GM10266 (cell line): ENCODE measurements at regions not wholly inside any gene's neighbourhood (a gene's known extent, or its start where the extent isn't known, plus 50 kb on each side); places are given as distances from the start of the nearest gene placed in this dataset.

Source experiments
- DNase-seq: peaks from one replicate; pipeline ENCODE4 v3.0.0; 2012; ENCODE audit errors: extremely low spot score
- TF ChIP-seq, protein P1 (sequence below): IDR thresholded peaks from 2 replicates; pipeline ENCODE4 v1.5.1; 2012; ENCODE audit warnings: mild to moderate bottlenecking, low read depth; ENCODE audit not compliant: control insufficient read depth, insufficient read depth; ENCODE audit errors: missing control alignments

DNA sequence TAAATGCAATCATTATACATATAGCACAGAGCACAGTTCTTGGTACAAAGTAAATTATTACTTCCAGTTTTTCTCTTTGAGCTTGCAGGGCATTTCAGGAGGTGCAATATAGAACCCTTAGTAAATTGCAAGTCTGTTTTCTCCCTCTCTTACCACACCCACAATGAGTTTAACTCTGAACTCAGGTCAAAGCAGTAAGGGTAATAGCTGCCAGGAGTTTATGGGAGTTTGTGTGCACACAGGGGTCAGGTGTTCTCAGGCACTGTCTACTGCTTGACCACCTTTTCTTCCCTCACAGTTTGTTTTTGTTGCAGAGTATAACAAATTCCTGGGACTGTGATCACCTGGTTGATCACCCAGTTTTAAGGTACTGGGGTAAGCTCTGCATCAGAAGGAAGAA is 478.5 kb upstream of the TENM4 start:
- TF ChIP-seq, protein P1, sequence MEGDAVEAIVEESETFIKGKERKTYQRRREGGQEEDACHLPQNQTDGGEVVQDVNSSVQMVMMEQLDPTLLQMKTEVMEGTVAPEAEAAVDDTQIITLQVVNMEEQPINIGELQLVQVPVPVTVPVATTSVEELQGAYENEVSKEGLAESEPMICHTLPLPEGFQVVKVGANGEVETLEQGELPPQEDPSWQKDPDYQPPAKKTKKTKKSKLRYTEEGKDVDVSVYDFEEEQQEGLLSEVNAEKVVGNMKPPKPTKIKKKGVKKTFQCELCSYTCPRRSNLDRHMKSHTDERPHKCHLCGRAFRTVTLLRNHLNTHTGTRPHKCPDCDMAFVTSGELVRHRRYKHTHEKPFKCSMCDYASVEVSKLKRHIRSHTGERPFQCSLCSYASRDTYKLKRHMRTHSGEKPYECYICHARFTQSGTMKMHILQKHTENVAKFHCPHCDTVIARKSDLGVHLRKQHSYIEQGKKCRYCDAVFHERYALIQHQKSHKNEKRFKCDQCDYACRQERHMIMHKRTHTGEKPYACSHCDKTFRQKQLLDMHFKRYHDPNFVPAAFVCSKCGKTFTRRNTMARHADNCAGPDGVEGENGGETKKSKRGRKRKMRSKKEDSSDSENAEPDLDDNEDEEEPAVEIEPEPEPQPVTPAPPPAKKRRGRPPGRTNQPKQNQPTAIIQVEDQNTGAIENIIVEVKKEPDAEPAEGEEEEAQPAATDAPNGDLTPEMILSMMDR = no peak
- DNase-seq = no peak

DNA sequence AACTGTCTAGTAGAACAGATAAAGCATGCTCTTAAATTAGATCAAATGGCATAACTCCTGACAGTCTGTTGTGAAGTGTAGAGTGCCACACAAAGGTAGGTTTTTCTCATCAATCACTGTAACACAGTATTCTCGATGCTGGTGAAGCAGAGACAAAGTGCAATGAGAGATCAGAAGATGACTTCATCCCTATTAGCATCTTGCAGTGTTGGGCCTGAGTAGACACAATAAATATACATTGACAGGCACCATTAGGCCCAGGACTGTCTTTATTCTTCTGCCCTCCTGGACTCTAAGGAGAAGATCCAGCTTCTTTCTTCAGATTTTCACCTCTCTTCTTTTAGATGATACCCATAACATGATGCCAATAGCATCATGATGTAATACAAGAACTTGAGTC is 478.0 kb upstream of the TENM4 start:
- no peak for DNase-seq
- TF ChIP-seq, protein P1 = no peak

DNA sequence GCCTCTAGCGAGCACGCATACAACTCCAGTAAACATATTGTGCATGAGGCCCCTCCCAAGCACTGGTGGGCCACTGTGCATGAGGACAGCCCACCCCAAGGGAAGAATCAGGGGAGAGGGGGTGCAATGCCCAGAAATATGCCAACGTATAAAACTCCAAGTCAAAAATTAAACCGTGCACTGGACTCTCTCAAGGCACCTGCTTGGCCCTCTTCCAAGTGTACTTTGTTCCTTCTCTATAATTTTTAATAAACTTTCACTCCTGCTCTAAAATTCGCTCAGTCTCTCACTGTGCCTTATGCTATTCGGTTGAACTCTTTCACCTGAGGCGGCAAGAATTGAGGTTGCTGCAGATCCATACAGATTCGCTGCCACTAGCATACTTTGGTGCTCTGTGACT is 465.3 kb upstream of the TENM4 start:
- TF ChIP-seq, protein P1 = no peak
- DNase-seq = no peak

DNA sequence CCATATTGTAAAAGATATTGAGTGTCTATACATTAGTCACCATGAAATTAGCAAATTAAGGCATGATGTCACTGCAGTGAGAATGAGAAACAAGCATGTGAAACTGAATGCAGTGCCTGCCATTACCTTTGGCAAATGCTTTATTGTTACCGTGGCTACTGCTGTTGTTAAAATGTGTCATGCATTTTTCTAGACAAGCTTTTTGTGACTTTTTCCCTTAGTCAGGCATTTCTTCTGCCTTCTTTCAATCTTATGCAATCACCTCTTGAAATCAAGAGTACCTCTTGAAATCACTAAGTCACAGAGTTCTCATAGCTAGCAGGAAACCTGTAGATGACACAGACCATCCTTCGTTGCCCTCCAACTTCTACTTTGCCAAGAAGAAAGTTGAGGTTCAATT is 461.7 kb upstream of the TENM4 start:
- DNase-seq = no peak
- TF ChIP-seq, protein P1 = no peak

DNA sequence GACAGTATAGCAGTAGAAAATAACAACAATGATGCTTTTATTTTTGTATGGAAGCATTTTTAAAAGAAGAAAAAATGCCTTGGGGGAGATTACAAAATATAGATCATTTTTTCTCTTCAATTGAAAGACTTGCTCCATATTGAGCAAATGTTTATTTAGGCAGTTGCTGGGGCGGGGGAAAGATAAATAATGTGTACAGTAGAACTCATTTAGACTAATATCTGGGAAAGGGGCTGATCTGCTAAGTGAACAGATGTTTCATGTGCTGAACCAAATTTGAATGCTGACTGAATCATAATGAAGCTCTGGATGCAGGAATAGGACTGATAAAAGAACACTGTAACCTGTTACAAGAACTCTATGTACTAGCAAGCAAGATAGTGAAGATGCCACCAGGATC is 457.1 kb upstream of the TENM4 start:
- no peak for DNase-seq
- TF ChIP-seq, protein P1 = no peak

DNA sequence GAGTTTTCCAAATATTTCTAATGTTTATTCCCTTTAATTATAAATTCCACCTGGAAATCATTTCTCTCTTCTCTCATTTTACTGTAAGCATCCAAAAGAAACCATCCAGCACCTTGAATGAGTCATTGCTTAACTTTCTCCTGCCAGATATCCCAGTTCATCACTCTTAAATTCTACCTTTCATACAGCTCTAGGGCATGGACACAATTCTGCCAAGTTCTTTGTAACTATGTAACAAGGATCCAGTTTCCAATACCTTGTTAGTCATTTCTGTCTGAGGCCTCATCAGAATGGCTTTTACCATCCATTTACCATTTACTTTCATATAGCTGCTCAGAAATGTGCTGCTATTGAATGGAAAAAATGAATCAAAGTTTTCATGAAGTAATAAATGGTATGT is 455.4 kb upstream of the TENM4 start:
- TF ChIP-seq, protein P1 = no peak
- no peak for DNase-seq

DNA sequence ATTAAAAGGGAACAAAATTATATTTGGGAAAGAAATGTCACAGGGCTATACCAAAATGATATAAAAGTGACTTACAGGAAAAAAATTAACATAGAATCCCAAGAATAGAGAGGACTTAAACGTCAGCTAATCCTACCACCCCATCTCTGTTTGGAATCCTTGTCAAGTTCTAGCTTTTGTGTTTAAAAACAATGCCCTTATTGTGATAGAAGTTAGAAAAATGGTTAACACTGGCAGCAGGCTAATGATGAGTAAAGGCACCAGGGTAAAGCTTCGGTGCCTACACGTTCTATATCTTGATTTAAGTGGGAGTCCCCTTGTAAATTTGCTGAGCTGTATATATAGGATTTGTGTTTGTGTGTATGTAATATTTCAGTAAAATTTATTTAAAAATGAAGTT is 453.3 kb upstream of the TENM4 start:
- TF ChIP-seq, protein P1 = no peak
- no peak for DNase-seq
